Right atrium auricular region (tissue), 2 donors: ENCODE measurements at regions not wholly inside any gene's neighbourhood (a gene's known extent, or its start where the extent isn't known, plus 50 kb on each side); places are given as distances from the start of the nearest gene placed in this dataset.

ENCODE experiments used
- DNase-seq: peaks from one replicate; pipeline ENCODE4 v3.0.0-alpha.2; 2019; ENCODE audit warnings: low spot score
- H3K27ac ChIP-seq, 2 donors: fragments of 200-600 bp; sonication (generic); 1 replicate in 1 of 2; 2 replicates in 1 of 2; pipeline ENCODE4 v1.5.1; 2016 to 2019
- H3K27me3 ChIP-seq, 2 donors: fragments of 200-600 bp; sonication (generic); one replicate each; pipeline versions ENCODE4 v1.5.1 to v1.6.0; 2017 to 2019
- H3K36me3 ChIP-seq: fragments of 200-600 bp; sonication (generic); one replicate; pipeline ENCODE4 v1.5.1; 2016
- H3K4me1 ChIP-seq, 2 donors: fragments of 200-600 bp; sonication (generic); one replicate each; pipeline versions ENCODE4 v1.5.1 to v1.6.0; 2017 to 2019
- H3K4me3 ChIP-seq, 2 donors: fragments of 200-600 bp; sonication (generic); 1 replicate in 1 of 2; 2 replicates in 1 of 2; pipeline ENCODE4 v1.5.1; 2017 to 2019; ENCODE audit warnings: mild to moderate bottlenecking in 1 of 2, moderate library complexity in 1 of 2
- H3K9me3 ChIP-seq, 2 donors: fragments of 200-600 bp; sonication (generic); one replicate each; pipeline ENCODE4 v1.5.1; 2019
- CTCF ChIP-seq, 2 donors: fragments of 200-600 bp; sonication (generic); IDR thresholded peaks; one replicate each; pipeline ENCODE4 v1.5.1; 2019; ENCODE audit warnings: antibody characterized with exemption in 2 of 2

GRCh38 chr5:38613992-38614836 is 57.8 kb upstream of the LIFR start:
- Histone ChIP-seq H3K27ac (no peak overlapping the region), H3K9me3 (peaks cover 0 to 13% of the 10 kb centered on the region in 2 donors), H3K36me3 (no peaks in the 10 kb centered on the region), H3K4me1 (peaks cover 0 to 16% of the 10 kb centered on the region in 2 donors), H3K27me3 (no peaks in the 10 kb centered on the region), H3K4me3 (no peak overlapping the region)
- TF ChIP-seq CTCF (IDR thresholded peaks at IDR 0.05), result no peak
- DNase-seq, result no peak

- H3K27ac ChIP-seq, result no peak overlapping the region
Observed at GRCh38 chr5:38615042-38615441, 58.6 kb upstream of the LIFR start.

GRCh38 chr5:38615981-38616451 is 59.6 kb upstream of the LIFR start:
- H3K27me3 ChIP-seq, result no peaks in the 10 kb centered on the region
- H3K36me3 ChIP-seq, result no peaks in the 10 kb centered on the region
- H3K27ac ChIP-seq, result no peak overlapping the region
- no peak overlapping the region for H3K4me3 ChIP-seq
- no peak for TF ChIP-seq CTCF (IDR thresholded peaks at IDR 0.05)
- peaks cover 0 to 16% of the 10 kb centered on the region in 2 donors for H3K4me1 ChIP-seq
- H3K9me3 ChIP-seq, result peaks cover 0 to 13% of the 10 kb centered on the region in 2 donors
- DNase-seq, result no peak

More at GRCh38 chr5:38615042-38615441, 58.6 kb upstream of the LIFR start:
- TF ChIP-seq CTCF (IDR thresholded peaks at IDR 0.05), result no peak
- no peak overlapping the region for H3K4me3 ChIP-seq
- peaks cover 0 to 16% of the 10 kb centered on the region in 2 donors for H3K4me1 ChIP-seq
- H3K27me3 ChIP-seq, result no peaks in the 10 kb centered on the region
- peaks cover 0 to 13% of the 10 kb centered on the region in 2 donors for H3K9me3 ChIP-seq
- DNase-seq, result no peak
- no peaks in the 10 kb centered on the region for H3K36me3 ChIP-seq

- no peak overlapping the region for H3K27ac ChIP-seq
- no peak for TF ChIP-seq CTCF (IDR thresholded peaks at IDR 0.05)
Observed at GRCh38 chr5:38618154-38618553, 61.7 kb upstream of the LIFR start.

GRCh38 chr5:38621331-38621730 is 64.9 kb upstream of the LIFR start:
- no peak overlapping the region for H3K4me3 ChIP-seq

More at GRCh38 chr5:38618154-38618553, 61.7 kb upstream of the LIFR start:
- H3K4me1 ChIP-seq, result peaks cover 0 to 16% of the 10 kb centered on the region in 2 donors
- no peak for DNase-seq
- no peak overlapping the region for H3K4me3 ChIP-seq
- H3K9me3 ChIP-seq, result peaks cover 0 to 13% of the 10 kb centered on the region in 2 donors
- H3K36me3 ChIP-seq, result no peaks in the 10 kb centered on the region
- no peaks in the 10 kb centered on the region for H3K27me3 ChIP-seq

More at GRCh38 chr5:38621331-38621730, 64.9 kb upstream of the LIFR start:
- TF ChIP-seq CTCF (IDR thresholded peaks at IDR 0.05), result no peak
- H3K36me3 ChIP-seq, result no peaks in the 10 kb centered on the region
- no peaks in the 10 kb centered on the region for H3K4me1 ChIP-seq
- H3K27me3 ChIP-seq, result no peaks in the 10 kb centered on the region
- H3K9me3 ChIP-seq, result peaks cover 0 to 13% of the 10 kb centered on the region in 2 donors
- DNase-seq, result no peak
- no peak overlapping the region for H3K27ac ChIP-seq
